HG03139 (cell line): ENCODE measurements at regions not wholly inside any gene's neighbourhood (a gene's known extent, or its start where the extent isn't known, plus 50 kb on each side); places are given as distances from the start of the nearest gene placed in this dataset.

Experiments
- ATAC-seq: cut with Tn5 transposase; IDR thresholded peaks from one replicate; pipeline ENCODE4 v1.9.1; 2021; ENCODE audit not compliant: unreplicated experiment

DNA sequence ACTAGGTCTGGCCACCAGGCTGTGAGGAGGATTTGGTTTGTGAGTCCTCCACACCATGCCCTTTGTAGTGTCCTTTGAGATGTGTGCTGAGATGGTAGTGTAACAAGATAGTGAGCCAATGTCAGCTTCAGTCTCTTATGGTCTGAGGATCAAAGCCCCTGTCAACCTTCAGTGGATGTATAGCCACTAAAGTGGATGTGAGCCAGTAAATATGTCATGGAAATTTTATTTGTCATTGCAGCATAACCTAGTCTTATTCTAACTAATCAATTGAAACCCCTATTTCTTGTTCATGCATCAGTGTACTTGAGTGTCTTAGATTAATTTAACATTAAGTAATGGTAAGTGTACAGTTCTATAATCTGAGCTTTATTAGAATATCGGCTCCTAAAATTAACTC lies 51.0 kb upstream of the WAC start:
- ATAC-seq: no peak
